GM21381 (cell line): ENCODE measurements at regions not wholly inside any gene's neighbourhood (a gene's known extent, or its start where the extent isn't known, plus 50 kb on each side); places are given as distances from the start of the nearest gene placed in this dataset.
"Not testable (repeated sequence)": the region's sequence is repeated elsewhere in the genome, so short reads cannot be mapped to it uniquely, and the experiment has no call there.

Experiments
- ATAC-seq: cut with Tn5 transposase; IDR thresholded peaks from one replicate; pipeline ENCODE4 v1.9.1; 2021; ENCODE audit warnings: mild to moderate bottlenecking, moderate library complexity; ENCODE audit not compliant: unreplicated experiment

DNA sequence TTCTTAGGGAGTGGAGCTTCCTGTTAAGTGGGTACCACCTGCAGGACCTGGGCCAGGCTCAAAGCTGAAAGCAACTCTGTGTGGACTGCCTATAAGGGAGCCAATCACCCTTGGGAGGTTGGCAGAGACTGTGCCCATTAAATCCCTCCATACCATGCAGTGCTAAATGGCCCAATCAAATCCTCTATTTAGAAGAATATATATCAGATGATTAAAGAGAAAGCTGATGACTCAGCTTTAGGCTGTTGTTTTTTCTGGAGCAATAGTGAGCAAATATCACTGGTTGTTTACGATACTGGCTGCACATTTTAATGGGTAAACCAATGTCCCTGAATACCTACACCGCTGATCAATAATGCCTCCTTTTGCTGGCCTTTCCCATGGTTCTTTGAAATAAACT, 101.3 kb downstream of the TMX1 start:
- ATAC-seq = no peak

DNA sequence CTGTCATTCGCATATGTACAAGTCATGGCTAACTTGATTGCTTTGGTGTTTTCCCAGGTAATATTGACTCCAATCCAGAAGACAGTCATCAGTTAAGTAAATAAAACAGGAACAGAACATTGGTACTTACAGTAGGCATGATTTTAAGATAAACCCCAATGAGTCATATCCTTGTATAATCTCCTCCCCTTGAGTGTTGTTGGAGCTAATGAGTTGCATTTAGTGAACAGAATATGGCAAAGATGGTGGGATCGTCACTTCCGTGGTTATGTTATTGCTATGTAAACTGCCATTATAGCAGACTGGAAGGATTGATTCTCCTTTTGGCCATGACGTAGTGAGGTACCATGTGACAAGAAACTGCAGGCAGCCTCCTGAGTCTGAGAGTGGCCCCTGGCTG, 102.2 kb downstream of the TMX1 start:
- no peak for ATAC-seq

DNA sequence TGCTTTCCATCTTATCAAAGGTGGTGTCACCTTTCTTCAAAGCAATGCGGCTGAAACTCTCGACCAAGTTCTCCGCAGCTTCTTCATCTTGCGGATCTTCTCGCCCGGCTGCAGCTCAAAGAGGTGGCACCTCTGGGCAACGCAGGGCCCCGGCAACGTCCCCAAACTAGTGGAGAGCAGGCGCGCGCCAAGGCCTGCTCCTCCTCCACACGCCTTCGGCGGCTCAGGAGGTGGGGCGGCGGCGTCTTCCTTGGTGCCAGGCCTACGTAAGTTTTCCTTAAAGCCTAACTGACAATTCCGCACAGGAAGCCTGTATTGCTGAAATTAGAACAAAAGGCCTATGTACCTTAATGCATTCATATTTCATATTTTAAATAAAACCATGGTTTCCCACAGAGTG, 112.0 kb downstream of the TMX1 start:
- ATAC-seq = no peak

DNA sequence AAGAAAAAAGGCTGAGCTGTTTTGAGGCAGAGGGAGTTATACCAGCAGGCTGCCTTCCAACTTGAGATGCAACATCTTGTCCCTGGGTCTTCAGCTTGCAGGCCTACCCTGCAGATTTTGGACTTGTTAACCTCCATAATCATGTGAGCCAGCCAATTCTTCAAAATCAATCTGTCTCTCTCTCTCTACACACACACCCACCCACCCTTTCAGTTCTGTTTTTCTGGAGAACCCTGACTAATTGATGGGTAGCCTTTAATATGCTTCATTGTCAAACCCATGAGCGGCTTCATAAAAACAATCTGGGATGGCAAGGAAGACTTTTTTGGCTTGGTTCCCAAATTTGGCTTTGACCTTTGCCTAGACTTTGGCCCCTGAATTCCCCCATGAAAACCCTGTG, 113.9 kb downstream of the TMX1 start:
- ATAC-seq = no peak

DNA sequence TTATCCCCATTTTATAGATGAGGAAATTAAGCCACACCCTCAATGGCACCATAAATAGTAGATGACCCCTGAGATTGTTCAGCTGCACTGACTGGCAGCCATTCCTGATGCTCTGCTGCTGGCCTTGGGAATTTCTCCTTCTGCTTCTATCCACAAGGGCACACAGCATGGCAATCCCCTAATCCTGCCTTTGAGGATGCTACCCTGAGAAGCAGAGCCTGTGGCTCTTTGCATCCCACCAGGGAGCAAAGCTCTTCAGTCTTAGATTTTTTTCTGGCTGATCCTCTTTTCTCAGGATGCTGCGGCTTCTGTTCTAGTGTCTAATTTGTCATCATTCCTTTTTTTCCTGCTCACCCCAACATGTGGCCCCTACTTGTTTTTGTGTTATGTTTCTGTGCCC, 114.8 kb downstream of the TMX1 start:
- no peak for ATAC-seq

DNA sequence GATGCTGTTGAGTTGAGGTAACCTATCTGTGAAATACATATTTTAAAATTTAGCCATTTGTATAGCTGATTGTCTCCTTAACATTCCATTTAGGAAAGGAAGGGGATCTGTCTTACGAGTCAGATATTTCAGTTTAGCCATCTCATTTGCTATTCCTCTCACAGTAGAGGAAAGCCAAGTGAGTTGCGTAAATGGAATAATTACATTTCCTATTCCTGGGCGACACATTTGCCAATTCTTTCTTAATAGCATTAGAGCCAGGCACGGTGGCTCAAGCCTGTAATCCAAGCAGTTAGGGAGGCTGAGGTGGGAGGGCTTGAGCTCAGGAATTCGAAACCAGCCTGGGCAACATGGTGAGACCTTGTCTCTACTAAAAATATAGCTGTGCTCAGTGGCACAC, 116.3 kb downstream of the TMX1 start:
- ATAC-seq = no peak

DNA sequence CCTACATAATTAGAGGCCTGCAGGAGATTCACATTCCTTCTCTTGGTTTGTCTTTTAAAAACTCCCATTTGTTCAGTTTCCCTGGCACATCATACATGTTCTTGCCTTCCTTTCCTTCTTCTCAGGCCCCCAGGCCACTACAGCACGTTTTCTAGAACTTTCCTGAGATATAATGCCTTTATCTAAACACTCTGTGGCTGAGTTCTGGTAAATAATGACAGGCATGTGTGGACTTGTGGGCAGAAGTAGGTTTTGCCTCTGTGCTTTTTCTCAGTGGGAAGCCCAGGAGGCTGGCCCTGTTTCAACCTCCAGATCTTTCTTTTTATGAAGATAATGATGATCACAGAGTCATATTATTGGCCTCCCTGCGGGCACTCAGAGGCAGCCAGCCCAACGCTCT, 117.2 kb downstream of the TMX1 start:
- ATAC-seq = no peak

DNA sequence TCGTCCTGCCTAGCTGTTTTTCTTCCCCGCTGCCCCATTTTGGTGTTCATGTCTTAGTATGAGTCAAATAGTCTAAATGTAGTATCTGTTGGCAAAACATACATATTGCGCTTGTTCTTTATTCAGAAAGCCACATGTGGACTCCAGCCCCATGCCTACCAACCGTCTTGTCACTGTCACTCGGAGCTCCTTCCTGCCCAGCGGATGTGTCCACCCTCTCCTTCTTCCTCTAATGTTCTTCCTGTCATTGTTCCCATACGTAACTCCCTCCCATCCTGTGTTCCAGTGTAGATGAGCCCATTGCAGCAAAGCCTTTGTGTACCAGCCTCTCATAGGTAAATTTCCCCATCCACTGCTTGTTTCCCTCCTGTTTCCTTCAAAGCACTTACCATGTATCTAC, 120.5 kb downstream of the TMX1 start:
- ATAC-seq = no peak

DNA sequence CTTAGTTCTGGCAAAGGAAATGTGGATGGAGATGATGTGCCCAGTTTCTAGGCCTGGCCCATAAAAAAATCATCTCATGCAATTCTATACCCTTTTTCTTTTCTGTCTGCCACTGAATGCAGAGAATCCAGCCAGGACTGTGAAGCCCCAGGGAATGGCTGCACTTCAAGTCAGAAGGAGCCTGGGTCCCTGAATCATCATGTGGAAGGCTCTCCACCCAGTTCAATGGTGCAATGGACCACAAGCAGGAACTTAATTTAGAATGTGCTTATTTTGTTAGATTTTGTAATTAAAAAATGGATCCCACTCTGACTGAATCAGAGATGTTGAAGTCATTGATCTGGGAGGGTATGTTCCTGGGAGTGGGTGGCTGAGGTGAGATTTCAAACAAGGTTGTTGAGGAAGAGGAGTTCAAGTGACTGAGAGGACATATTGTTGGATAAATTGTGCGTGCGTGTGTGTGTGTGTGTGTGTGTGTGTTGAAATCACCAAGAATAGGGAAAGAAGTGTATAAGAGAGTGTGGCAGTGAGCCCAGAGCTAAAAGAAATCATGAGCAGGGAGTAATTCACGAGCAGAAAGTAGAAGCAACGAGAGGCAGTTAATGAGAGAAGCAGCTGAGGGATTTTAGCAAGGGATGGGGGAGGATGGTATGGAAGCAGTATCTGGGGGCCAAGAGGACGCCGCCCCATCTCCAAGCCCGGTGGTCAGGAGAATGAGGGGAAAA, 125.4 kb downstream of the TMX1 start:
- no peak for ATAC-seq

DNA sequence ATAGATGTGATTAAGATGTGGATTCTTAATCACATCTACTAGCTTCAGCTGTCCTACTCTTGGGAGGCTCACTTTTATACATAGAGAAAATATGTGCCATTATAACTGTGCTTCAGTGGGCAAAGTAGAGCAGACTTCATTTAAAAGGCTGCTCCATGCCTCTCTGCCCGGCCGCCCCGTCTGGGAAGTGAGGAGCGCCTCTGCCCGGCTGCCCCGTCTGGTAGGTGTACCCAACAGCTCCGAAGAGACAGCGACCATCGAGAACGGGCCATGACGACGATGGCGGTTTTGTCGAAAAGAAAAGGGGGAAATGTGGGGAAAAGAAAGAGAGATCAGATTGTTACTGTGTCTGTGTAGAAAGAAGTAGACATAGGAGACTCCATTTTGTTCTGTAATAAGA, 126.4 kb downstream of the TMX1 start:
- not testable (repeated sequence) for ATAC-seq

DNA sequence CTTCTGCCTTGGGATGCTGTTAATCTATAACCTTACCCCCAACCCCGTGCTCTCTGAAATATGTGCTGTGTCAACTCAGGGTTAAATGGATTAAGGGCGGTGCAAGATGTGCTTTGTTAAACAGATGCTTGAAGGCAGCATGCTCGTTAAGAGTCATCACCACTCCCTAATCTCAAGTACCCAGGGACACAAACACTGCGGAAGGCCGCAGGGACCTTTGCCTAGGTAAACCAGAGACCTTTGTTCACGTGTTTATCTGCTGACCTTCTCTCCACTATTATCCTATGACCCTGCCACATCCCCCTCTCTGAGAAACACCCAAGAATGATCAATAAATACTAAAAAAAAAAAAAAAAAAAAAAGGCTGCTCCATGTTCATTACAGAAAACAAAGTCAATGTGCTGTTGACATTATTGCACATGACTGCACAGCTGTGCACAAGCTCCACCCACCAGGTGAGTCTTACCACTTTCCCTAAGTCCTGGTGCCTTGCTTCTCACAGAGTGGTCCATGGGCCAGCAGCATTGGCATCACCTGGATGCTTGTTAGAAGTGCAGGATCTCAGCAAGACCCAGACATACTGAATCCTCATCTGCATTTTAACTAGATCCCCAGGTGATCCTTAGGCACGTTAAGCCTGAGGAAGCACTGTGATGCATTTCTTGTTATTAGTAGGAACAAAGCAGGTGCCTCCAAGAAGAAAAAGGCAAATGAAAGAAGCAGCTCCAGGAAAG, 127.0 kb downstream of the TMX1 start:
- not testable (repeated sequence) for ATAC-seq

DNA sequence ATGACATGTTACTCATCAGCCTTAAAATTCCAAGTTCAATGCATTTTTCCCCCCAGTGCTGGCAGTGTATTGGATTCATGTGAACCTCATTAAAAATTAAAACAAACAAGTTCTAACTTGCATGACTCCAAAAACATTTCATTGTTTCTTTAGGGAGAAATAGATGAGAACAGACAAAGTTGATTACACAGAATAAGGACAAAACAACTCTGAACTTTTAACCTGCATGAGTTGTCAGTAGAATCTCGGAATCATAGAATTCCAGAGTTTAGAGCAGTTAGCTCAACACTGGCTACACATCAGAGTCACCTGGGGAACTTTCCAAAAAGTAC, 127.5 kb downstream of the TMX1 start:
- no peak for ATAC-seq

DNA sequence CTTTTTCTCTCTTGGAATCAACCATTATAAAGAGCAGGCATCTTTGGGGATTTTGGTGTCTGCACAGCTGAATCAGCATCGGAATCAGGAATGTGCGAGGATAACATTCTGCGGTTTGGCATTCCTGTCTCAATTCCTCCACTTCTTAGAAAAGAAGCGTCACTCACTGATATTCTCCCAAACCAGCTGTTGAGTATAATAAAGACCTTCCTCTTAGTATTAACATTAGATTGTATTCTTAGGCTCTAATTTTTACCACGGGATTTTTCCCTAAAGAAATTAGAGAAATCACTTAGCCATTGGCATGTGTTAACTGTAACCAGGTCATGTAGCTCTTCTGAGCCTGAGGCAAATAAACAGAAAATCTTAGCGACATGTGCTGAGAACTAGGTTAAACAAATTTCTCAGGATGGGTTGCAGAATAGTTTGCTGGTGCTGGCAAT, 128.7 kb downstream of the TMX1 start:
- ATAC-seq = no peak

DNA sequence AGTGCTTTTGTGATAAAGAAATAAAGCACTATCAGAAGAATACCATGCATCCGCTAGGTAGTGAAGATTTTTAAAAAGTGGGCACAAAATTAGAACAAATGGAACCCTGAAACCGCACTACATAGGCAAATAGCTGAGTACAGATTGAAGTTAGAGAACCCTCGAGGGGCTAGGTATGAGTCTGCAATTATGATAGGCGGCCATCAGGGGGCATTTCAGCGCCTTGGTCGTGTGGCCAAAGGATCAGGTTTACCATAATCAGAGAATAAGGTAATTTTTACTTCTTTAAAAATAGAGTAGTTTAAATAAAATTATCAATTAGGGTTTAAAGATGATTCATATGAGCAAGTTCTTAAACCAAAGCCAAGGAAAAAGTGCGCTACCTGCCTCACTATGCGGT, 129.8 kb downstream of the TMX1 start:
- ATAC-seq = no peak

DNA sequence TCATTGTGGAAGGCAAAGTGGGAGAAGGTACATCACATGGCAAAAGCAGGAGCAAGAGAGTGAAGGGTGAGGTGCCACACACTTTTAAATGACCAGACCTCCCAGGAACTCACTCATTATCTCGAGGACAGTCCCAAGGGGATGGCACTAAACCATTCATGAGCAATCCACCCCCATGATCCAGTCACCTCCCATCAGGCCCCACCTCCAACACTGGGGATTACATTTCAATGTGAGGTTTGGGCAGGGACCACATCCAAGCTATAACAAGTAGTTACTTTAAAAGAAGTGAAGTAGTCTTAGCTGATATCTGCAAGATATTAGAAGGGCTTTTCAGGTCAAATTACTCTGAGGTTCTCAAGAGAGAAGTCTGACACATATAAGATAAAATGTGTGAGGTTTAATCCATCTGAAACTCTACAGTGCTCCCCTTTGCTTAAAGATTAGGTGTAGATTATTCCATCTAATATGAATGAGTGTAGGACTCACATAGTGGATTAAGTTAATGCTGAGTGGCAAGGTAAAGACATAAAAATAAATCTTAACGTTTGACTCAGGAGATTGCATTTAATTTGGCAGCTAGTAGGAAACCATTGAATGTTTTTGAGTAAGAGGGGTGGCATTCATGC, 130.8 kb downstream of the TMX1 start:
- no peak for ATAC-seq

DNA sequence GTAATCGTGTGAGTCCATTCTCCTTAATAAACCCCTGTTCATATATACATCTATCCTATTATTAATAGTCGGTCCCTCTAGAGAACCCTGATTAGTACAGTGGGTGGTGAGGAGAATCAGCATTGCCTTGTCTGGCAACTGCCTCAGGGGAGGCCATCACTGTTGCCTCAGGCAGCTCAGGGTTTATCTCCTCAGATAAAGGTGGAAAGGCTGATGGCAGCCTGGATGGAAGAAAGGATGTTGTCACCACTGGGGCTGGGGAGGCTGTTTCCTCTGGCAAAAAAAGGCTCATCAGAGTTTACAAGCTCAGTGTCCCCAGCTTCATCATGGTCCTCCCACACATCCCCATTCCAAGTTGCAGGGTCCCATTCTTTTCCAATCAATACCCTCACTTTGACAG, 137.1 kb downstream of the TMX1 start:
- ATAC-seq = not testable (repeated sequence)

DNA sequence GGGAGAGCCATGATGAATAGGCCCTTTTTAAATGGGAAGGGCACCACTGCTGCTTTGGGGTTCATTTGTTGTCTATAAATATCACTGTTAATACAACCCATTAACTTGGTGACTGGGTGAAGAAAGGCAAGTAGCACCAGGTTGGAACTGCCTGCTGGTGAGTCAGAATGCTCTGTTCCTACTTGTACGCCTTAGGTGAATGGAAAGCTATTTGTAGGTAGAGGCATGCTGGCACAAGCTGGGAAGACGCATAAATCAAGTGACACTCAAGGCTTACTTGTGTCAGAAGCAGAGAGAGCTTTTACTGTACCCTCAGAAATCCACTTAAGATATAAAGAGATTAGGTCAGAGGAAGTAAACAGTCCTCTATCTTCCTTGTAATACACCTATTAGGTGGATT, 142.5 kb downstream of the TMX1 start:
- no peak for ATAC-seq

DNA sequence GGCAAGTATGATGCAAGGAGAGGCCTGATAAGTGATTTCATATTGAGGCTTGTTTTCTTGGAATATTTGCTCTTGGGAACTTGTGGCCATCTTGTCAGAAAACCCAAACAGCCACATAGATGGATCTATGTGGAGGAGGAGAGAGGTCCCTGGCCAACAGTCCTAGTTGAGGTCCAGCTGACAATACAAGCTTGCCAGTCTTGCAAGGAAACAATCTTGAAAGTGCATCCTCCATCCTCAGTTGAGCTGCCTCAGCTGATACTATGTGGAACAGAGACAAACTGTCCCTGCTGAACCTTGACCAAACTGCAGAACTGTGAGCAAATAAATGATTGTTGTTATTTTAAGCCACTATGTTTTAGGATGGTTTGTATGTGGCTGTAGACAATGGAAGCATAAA, 146.4 kb downstream of the TMX1 start:
- no peak for ATAC-seq

DNA sequence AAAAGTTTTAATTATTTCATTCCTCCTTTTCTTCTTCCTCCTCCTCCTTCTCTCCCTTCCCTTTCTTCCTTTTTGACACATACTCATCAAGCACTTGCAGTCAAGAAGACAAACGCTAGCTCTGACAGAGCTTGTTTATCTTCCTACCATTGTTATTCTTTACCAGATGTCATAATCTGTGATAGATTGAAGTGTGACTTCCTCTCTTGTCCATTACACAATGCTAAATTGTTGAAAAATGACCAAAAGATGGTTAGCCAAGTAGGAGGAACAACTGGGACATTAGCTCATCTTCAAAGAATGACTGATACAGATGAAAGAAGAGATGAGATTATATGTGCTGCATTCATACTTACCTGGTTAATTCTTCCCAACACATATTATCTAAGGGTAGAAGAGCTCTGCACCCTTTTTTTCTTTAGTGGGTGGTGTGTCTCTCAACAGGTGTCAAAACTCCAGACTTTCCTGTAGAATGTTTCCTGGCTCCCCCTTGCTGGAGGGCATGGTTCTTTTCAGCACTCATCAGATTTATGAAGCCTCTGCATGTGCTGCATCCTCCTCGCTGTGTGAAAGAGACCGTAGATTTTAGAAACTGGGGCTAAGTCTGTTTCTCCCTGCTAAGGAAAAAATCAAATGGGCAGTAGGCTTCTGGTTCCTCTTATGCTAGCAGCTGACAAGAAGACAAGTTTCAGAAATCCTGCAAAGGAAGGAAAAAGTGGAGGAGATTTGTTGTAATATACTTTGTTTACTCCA, 147.1 kb downstream of the TMX1 start:
- no peak for ATAC-seq

DNA sequence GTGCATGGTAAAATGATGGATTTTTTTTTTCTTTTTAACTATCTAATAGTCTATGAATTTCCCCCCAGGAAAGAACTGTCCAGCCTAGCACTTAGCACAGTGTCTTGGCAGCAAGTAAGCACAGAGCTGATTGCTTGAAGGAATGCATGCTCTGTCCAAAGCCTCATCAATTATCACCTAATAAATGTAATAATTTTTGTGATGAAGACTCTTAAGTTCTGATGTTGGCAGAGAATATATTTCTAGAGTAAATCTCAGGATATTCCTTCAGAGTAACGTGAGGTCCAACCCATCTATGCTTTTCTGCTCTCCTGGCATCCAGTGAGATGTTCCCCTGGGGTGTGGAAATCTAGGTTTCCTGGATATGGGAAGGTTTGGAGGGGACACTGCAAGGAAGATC, 152.4 kb downstream of the TMX1 start:
- no peak for ATAC-seq

DNA sequence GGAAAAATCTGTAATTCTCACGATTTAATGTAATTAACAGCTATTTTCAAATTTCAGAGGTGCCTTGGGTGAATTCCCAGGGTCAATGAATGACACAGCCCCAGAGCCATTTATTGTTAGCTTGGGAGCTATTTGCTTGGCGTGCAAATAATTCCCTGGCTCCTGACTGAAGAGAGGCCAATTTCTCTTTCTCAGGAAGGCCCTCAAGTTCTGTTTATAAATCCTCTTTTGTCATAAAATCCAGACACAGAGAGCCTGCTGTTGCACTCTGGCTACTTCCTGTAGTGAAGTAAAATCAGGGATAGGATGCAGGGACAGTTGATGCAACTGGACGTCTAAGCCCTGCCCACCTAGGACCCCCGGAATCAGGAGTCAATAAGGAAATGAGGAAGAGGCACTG, 154.3 kb downstream of the TMX1 start:
- ATAC-seq = no peak

DNA sequence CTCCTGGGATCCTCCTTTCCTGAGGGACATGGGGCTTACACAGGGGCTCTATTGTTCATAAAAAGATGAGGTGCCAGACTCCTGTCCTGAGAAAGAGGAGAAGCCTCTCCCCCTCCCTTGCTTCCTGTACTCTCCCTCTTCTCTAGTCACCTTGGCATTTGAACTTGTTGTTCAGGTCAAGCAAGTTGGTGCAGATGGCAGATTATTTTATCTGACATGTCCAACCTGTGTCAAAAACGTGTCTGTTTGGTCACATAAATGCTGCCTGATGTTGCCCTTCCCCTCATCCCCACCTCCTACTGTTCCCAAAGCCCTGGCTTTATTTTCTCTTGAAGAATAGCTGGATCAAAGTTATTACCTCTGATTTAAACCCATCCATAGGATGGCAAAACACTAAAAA, 154.8 kb downstream of the TMX1 start:
- no peak for ATAC-seq
